GM12873 (cell line): ENCODE measurements at regions not wholly inside any gene's neighbourhood (a gene's known extent, or its start where the extent isn't known, plus 50 kb on each side); places are given as distances from the start of the nearest gene placed in this dataset.

Experiments used
- TF ChIP-seq, protein P1 (sequence below): IDR thresholded peaks from 2 replicates; pipeline ENCODE4 v1.5.1; 2012; ENCODE audit warnings: low read depth, mild to moderate bottlenecking, moderate library complexity, low read length, control low read depth; ENCODE audit not compliant: insufficient read depth; ENCODE audit errors: missing control alignments

DNA sequence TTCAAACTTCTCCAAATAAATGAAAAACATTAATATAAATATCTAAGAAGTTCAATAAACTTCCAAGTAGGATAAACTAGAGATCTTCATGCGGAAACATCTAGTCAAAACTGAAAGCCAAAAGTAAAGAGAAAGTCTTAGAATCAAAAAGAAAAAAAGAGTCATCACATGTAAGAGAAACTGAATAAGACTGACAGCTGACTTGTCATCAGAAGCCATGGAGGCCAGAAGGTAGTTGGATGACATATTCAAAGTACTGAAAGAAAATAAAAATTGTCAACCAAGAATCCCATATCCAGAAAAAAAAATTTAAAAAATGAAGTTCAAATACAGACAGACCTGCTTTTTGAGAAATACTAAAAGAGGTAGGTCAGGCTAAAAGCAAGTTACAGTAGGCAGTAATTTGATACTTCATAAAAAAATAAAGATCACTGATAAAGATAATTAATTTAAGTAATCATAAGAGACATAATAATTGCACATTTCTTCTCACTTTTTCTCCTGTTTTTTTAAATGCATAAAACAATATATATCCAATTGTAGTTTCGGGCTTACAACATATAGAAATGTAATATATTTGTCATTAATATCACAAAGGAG, 327.6 kb upstream of the PCDH9 start:
- TF ChIP-seq, protein P1, sequence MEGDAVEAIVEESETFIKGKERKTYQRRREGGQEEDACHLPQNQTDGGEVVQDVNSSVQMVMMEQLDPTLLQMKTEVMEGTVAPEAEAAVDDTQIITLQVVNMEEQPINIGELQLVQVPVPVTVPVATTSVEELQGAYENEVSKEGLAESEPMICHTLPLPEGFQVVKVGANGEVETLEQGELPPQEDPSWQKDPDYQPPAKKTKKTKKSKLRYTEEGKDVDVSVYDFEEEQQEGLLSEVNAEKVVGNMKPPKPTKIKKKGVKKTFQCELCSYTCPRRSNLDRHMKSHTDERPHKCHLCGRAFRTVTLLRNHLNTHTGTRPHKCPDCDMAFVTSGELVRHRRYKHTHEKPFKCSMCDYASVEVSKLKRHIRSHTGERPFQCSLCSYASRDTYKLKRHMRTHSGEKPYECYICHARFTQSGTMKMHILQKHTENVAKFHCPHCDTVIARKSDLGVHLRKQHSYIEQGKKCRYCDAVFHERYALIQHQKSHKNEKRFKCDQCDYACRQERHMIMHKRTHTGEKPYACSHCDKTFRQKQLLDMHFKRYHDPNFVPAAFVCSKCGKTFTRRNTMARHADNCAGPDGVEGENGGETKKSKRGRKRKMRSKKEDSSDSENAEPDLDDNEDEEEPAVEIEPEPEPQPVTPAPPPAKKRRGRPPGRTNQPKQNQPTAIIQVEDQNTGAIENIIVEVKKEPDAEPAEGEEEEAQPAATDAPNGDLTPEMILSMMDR, result no peak

- TF ChIP-seq, protein P1, result no peak
Observed at GRCh38 chr13:67557118-67557517, 327.0 kb upstream of the PCDH9 start.

DNA sequence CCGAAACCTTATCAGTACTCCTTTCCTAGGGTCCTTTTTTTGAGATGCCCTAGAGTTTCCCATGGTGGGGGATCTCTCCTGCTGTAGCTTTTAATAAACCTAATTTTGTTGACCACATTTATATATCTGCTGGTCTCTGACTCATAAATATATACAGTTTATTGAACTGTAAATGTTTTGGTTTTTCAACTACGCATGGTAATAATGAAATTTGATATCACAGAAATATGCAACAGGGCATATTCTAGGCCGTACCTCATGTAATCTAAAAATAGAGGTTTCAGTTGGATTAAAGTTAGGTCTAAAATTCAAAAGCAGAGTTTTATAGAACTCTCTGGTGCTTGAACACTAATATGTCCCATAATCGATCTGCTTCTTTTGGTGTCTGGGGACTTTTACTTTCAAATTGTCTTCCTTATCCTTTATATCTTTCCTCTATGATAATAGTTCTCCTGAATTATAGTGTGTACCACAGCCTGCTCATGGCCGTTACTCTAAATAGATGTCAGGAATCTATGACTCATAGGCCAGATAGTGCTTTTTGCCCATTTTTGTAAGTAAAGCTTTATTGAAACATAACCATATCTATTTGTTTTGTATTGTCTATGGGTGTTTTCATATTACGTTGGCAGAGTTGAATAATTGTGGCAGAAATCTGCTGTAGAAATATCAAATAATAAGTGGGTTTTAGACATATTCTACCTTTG, 324.8 kb upstream of the PCDH9 start:
- TF ChIP-seq, protein P1, result no peak

DNA sequence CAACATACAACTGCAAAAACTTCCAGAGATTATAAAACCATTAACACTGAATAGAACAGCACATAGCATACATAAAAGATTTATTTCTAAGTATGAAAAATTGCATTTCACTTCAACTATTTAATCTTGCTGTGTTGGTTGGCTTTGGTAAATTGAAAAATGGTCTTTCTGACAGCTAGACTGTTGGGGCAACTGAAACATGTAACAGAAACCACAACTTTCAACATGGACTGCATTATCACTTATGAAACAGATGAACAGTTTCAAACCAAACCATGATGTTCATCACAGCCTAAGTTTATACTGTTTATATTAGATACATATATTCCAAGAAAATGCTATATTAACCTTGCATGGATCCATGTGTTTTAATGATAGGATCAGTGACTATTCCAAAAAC, 324.1 kb upstream of the PCDH9 start:
- TF ChIP-seq, protein P1, result no peak

DNA sequence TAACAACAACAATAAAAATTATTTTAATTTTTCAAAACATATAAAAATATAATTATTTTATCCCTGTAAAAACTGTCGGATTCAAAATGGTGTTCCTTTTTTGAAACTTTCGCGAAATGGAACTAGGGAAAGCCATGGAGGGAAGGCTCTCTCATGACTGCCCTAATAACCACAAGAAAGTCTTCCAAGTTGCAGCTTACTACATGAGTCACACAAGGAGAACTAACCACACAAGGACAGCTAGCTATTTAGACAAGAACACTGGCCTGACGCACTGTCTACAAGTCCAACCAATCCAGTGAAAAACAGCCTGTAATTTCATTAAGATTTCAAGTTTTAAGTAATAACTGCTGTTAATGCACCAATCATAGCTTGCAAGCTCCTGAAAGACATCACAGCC, 319.2 kb upstream of the PCDH9 start:
- TF ChIP-seq, protein P1, result no peak

GRCh38 chr13:67538906-67539305, 308.8 kb upstream of the PCDH9 start:
- TF ChIP-seq, protein P1, result no peak

GRCh38 chr13:67520886-67521285, 290.8 kb upstream of the PCDH9 start:
- TF ChIP-seq, protein P1, result no peak
